Parathyroid adenoma (tissue), 2 donors: ENCODE measurements at regions not wholly inside any gene's neighbourhood (a gene's known extent, or its start where the extent isn't known, plus 50 kb on each side); places are given as distances from the start of the nearest gene placed in this dataset.

ENCODE experiments used
- H2AFZ ChIP-seq: fragments of 300-600 bp; sonication (generic); one replicate; pipeline ENCODE4 v1.7.0; 2017; ENCODE audit warnings: antibody characterized with exemption, mild to moderate bottlenecking
- H3K27ac ChIP-seq: fragments of 300-600 bp; sonication (generic); one replicate; pipeline ENCODE4 v1.7.0; 2017
- H3K27me3 ChIP-seq: fragments of 300-600 bp; sonication (generic); one replicate; pipeline ENCODE4 v1.7.0; 2017; ENCODE audit warnings: low read length; ENCODE audit not compliant: control insufficient read depth, insufficient read depth
- H3K36me3 ChIP-seq: fragments of 300-600 bp; sonication (generic); one replicate; pipeline ENCODE4 v1.7.0; 2017; ENCODE audit warnings: low read length; ENCODE audit not compliant: control insufficient read depth, insufficient read depth
- H3K4me1 ChIP-seq: fragments of 300-600 bp; sonication (generic); one replicate; pipeline ENCODE4 v1.7.0; 2017; ENCODE audit warnings: control low read depth
- H3K4me2 ChIP-seq: fragments of 300-600 bp; sonication (generic); one replicate; pipeline ENCODE4 v1.7.0; 2017; ENCODE audit warnings: low read length
- H3K4me3 ChIP-seq: fragments of 300-600 bp; sonication (generic); one replicate; pipeline ENCODE4 v1.7.0; 2017; ENCODE audit warnings: low read depth, low read length
- H3K79me2 ChIP-seq: fragments of 300-600 bp; sonication (generic); one replicate; pipeline ENCODE4 v1.7.0; 2017; ENCODE audit warnings: control low read depth
- H3K9ac ChIP-seq: fragments of 300-600 bp; sonication (generic); one replicate; pipeline ENCODE4 v1.7.0; 2017; ENCODE audit warnings: mild to moderate bottlenecking
- H3K9me3 ChIP-seq: fragments of 300-600 bp; sonication (generic); one replicate; pipeline ENCODE4 v1.7.0; 2017; ENCODE audit warnings: low read length; ENCODE audit not compliant: control insufficient read depth
- CTCF ChIP-seq: fragments of 300-600 bp; sonication (generic); IDR thresholded peaks from one replicate; pipeline ENCODE4 v1.7.0; 2017; ENCODE audit warnings: antibody characterized with exemption, mild to moderate bottlenecking
- donor health status: primary hyperparathyroidism.

DNA sequence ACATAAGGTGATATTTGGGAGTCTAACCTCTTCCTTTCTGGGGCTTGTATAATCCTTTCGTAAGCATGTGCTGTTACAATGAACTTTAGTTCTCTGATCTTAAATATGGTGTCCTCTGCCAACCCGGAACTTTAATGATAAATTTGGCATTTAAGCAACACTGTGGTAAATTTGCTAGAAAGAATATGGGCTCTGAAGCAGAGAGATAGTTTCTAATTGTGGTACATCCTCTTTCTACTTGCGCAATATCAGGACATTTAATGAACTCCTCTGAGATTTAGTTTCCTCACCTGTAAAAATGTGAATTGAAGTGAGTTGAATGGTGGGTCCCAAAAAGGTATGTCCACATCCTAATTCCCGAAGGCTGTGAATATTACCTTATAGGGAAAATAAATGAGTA, 364.7 kb downstream of the CAAP1 start:
- H3K27ac ChIP-seq = no peak overlapping the region
- no peaks in the 10 kb centered on the region for H3K9me3 ChIP-seq
- no peaks in the 10 kb centered on the region for H3K4me1 ChIP-seq
- H3K4me2 ChIP-seq = no peak overlapping the region
- no peak overlapping the region for H3K9ac ChIP-seq
- H3K27me3 ChIP-seq = no peaks in the 10 kb centered on the region
- H2AFZ ChIP-seq = no peak overlapping the region
- no peak for TF ChIP-seq CTCF
- H3K79me2 ChIP-seq = no peaks in the 10 kb centered on the region
- H3K4me3 ChIP-seq = no peak overlapping the region
- H3K36me3 ChIP-seq = no peaks in the 10 kb centered on the region

DNA sequence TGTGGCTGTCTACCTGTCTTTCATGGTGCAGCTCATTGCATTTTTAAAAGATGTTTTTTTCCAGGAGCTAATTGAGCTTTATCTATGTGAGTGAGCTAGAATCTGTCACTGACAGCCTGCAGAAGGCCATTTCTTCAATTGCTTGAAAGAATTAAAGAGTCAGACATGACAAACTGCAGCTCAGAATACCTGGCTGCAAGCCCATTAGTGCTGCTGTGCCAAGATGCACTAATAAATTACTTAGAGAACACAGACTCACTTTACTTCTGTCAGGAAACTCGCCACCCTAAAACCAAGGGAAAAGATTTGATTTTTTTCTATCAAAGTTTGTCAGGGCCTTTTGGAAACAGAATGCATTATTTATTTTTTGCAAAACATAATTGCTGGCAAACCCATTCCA, 368.3 kb downstream of the CAAP1 start:
- Histone ChIP-seq H3K27me3 (no peaks in the 10 kb centered on the region), H3K4me2 (no peak overlapping the region), H3K36me3 (no peaks in the 10 kb centered on the region), H3K4me3 (no peak overlapping the region), H3K9ac (no peak overlapping the region), H3K27ac (no peak overlapping the region), H2AFZ (no peak overlapping the region), H3K4me1 (no peaks in the 10 kb centered on the region), H3K79me2 (no peaks in the 10 kb centered on the region), H3K9me3 (no peaks in the 10 kb centered on the region)
- TF ChIP-seq CTCF = no peak

DNA sequence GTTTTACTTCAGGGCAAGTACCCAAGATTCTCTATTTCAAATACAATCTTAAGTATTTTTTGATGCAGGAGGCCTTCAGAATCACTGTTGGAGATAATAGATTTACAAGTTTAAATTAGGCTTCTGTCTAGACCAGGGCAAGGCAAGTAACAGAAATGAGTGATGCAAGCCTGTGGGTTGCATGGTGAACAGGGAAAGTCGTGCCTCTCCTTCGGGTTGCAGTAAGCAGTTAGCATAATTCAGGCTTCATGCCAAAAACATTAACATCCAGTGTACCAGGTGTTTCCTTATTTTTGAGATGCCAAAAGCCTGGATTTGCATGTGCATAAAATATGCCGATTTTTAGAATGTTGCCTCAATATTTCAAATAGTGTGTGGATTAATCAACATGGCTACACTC, 369.0 kb downstream of the CAAP1 start:
- Histone ChIP-seq H3K27me3 (no peaks in the 10 kb centered on the region), H3K4me3 (no peak overlapping the region), H3K4me2 (no peak overlapping the region), H3K4me1 (no peaks in the 10 kb centered on the region), H3K9ac (no peak overlapping the region), H3K9me3 (no peaks in the 10 kb centered on the region), H2AFZ (no peak overlapping the region), H3K27ac (no peak overlapping the region), H3K79me2 (no peaks in the 10 kb centered on the region), H3K36me3 (no peaks in the 10 kb centered on the region)
- no peak for TF ChIP-seq CTCF

- Histone ChIP-seq H3K36me3 (no peaks in the 10 kb centered on the region), H3K4me1 (no peaks in the 10 kb centered on the region), H2AFZ (no peak overlapping the region), H3K4me3 (no peak overlapping the region), H3K27me3 (no peaks in the 10 kb centered on the region), H3K79me2 (no peaks in the 10 kb centered on the region), H3K9me3 (no peaks in the 10 kb centered on the region), H3K9ac (no peak overlapping the region), H3K4me2 (no peak overlapping the region), H3K27ac (no peak overlapping the region)
- no peak for TF ChIP-seq CTCF
Observed at GRCh38 chr9:26520141-26520540, 372.5 kb downstream of the CAAP1 start.

- Histone ChIP-seq H2AFZ (no peak overlapping the region), H3K4me3 (no peak overlapping the region), H3K79me2 (no peaks in the 10 kb centered on the region), H3K9me3 (no peaks in the 10 kb centered on the region), H3K4me2 (no peak overlapping the region), H3K36me3 (no peaks in the 10 kb centered on the region), H3K27ac (no peak overlapping the region), H3K4me1 (no peaks in the 10 kb centered on the region), H3K9ac (no peak overlapping the region), H3K27me3 (no peaks in the 10 kb centered on the region)
- no peak for TF ChIP-seq CTCF
Observed at GRCh38 chr9:26516773-26517343, 375.7 kb downstream of the CAAP1 start.
